AG20443 (cell line): ENCODE measurements at regions not wholly inside any gene's neighbourhood (a gene's known extent, or its start where the extent isn't known, plus 50 kb on each side); places are given as distances from the start of the nearest gene placed in this dataset.

Experiments
- DNase-seq: peaks from one replicate; pipeline ENCODE4 v3.0.0; 2012; ENCODE audit warnings: low spot score, mixed read lengths

DNA sequence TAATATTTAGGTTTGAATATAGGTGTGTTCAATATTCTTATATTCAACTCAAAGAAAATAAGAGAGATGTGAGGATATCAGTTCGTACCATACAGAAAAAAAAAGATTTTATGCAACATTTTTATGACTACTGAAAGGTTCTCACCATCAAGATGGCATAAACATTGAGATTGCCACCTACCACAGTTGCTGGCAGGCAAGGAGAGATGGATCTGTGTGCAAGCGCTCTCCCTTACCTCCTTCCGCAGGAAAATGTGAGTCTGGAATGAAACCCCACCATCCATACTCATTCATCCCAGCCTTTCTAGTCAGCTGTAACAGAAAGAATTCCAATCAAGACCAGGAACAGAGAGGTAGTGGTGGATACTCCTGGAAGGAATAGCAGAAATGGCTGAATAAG is 376.9 kb downstream of the PPP3CA start:
- DNase-seq = no peak

DNA sequence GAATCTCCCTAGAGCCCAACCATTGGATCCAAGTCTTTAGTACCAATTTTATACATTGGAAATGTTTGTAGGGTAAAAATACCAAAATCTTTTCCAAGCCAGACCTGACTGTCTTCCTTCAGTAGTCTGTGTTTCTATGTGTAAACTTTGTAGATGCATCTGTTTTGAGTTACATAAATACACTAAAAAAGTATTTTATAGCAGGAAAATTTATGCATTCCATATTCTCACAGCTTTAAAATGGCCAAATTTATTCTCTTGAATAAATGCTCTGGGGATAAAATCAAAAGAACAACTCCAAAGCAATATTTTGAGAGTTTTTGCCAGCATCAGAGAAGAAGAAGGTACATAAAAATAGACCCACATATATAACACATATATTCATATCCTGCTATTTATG is 377.4 kb downstream of the PPP3CA start:
- no peak for DNase-seq

DNA sequence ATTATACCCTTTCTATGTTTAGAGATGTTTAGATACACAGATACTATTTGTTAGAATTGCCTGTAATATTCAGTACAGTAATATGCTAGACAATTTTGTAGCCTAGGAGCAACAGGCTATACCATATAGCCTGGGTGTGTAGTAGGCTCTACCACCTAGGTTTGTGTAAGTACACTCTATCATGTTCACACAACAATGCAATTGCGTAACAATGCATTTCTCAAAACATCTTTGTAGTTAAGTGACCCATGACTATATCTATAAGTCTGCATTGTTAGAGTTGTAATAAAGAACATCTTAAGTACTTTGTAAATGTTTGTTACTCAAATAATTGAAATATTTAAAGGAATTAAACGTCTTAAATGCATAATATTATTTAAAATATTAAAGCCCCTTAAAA is 379.3 kb downstream of the PPP3CA start:
- no peak for DNase-seq

DNA sequence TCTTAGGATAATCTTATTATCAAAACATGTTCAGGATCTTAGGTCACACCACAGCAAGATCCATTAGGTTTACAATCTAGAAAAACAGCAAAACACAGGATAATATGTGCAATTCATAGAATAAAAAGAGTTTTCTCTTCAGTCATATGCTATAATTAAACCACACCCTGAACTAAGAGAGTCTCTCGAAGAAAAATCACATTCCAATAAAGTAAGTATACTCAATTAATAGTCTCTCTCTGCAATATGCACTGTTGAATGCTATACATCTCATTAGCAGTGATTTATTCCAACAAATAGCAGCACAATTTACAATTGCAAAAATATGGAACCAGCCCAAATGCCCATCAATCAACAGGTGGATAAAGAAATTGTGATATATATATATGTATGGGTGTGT is 383.7 kb downstream of the PPP3CA start:
- no peak for DNase-seq

DNA sequence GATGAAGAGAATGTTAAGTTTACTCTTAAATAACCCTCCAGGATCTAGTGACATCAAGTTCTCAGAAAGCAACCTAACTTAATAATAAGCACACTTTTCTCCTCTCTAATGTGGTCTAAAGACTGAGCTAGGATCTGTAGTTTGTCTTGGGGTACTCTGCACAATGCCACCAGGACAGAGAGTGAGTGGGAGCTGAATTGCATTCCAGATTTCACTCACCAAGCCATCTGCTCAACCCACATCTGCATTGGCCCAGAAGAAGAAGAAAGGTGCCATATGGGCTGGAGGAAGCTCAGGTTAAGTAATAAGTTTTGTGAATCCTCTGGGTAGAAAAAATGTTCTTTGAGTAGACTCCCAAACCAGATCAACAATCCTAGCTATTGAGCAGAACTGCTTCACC is 384.6 kb downstream of the PPP3CA start:
- DNase-seq = no peak

DNA sequence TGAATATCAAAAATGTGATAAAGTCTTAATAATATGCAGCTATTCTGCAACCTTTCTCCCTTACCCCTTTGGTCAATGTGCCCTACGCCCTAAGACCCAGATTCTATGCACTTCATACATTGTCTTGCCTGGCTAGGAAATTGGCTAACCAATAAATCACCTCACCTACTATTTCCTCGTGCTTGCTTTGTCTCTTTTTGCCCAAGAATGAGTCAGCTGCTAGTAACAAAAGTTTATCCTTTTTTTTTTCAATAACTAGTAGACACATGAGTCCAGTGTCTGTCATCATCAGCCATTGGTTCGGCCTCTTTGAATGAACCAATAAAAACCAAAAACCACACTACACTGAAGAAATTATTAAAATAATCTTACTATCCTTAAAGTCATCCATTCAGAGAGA is 387.1 kb downstream of the PPP3CA start:
- no peak for DNase-seq

DNA sequence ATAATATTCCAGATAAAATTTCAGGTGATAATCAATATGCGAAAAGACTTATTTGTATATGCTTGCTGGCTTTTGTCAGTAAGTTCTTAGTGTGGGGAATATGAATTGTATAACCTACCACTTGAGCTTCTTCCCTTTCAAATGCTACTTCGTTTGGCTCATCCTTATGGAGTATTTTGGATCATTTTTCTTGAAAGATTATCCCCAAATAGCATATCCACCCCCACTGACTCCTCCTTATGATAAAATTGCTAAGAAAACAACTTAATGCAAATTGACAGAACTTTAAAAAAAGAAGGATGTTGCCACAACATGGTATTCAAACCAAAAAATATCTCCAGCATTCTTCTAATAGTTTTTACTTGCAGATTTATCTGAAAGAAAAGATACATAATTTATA is 393.3 kb downstream of the PPP3CA start:
- DNase-seq = no peak

DNA sequence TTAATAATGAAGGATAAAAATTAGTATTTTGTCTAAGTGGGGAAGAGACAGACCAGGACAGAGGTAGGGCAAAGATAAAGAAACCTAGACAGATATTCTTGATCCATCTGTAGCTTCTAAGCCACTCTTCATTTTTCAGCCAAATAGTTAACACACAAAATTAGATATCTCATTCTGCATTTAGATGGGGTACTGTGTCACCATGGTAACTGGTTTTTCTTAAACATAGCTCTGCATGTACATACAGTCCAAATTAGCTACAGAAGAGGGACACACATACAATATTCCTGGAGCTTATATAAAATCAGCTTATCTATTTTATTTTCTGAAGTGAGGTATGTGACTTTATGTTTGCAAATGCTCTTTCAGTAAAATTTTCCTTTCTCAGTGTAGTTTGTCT is 393.7 kb downstream of the PPP3CA start:
- DNase-seq = no peak

DNA sequence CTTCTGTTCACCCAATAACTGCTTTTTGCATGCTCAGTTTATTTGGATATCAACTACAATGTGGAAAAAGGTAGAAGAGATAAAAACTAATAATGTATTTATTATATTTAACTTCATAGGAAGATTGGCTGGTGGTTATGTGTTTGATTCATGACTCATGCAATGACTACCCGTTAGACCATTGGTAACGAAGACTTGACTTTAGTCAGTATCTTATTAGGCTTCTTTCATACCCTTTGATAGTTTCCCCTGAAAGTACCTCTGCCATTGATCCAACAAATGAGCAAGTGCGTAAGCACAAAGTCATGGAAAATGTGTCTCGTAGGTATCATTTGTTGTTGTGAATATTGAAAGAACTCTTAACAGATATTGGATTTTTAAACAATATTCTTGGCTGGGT is 394.7 kb downstream of the PPP3CA start:
- no peak for DNase-seq

DNA sequence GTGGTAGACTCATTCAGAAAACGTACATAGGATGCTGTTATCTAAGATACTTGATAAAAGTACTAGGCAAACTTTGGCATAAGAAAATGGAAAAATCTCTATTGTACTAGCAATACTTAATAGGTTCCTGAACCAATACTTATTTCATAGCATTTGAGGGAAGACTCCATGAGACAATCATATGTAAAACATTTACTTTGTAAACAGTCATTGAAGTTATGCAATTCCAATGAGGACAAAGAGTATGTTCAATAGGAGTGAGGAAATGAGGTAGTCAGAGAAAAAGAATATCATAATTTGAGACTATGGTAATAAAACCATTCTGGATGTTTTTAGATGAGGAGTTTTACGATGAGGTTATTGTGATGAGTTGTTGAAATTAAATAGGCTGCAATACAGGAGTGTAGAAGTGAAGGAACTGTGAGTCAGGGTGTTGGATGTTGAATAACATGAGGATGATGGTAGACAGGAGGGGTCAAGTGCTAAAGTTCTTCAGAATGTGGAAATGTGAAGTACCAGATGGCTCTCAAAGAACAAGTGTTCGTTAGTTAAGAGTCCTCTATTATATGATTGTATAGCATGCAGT is 397.9 kb downstream of the PPP3CA start:
- no peak for DNase-seq

DNA sequence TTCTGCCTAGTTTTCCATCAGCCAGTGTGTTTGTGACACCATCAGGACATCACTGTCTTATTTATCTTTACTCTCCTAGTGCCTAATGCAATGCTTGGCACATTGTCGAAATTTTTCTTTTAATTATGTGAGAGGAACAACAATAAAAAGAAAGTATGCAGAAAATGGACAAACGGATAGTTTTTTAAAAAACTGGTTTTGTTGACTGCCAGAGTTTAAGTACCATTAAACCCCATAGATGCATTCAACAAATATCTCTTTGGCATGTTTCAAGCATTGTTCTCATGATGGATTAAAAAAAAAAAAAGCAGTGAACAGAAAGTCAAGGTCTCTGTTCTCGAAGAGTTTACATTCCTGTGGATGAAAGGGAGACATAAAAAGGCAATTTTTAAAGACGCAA is 398.4 kb downstream of the PPP3CA start:
- DNase-seq = no peak

DNA sequence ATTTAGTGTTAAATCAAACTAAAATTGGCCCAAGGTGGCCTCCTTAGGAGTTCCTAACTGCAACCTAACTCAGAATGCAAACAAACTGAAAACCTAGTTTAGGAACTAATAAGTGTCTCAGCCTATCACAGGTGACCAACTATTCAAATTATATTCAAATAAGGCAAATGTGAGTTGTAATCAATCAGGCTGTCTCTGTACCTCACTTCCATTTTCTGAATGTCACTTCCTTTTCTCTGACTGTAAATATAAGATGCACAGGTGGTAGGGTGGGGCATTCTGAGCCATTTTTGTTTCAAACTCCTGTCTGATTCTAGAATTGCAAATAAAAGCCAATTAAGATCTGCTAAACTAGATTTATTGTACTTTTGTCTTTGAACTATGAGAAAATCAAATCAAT is 401.5 kb downstream of the PPP3CA start:
- DNase-seq = no peak

DNA sequence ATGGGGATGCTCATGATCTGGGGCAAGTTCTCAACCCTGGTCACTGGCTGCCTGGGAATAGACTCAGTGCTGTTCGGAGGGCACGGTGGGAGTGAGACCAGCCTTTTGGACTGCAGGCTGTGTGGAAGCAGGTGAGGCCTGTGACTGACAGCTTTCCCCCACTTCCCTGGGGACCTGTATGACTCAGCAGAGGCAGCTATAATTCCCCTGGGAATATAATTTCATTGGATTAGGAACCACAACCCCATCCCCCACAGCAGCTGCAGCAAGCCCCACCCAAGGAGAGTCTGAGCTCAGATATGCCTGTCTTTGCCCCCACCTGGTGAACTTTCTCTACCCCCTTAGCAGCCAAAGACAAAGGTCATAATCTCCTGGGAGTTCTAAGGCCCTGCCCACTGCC is 408.6 kb downstream of the PPP3CA start:
- no peak for DNase-seq

DNA sequence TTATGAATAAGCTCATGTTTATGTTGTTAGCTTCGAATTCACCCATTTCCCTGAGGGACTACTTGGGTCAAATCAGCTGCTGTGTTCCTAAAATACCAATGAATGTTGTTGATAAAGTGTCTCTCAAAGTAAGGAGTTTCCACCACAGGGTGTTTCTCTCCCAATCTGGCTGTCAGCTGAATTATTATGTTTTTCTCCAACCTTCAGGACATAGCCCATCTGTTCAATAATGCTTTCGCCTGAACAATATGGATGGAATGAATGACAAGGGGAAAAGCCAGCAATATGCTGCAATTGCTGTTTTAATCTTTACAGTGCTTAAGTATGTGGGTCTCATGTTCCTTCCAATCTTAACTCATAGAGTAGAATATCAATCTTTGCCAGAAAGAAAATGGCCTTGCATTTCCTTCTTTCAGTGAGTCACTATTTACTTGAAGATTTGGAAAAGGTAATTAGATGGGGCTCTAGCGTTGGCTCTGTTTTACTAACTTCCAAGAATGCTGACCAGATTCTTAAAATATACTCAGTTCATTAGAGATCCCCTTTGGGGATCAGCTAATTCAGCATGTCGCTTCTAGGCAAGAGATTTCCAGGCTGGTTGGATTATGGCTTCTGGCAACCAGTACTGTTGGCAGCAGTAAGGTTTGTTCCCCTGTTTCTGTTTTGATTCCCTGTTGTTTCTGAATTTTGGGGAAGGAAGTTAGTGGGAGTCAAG is 410.5 kb downstream of the PPP3CA start:
- no peak for DNase-seq

DNA sequence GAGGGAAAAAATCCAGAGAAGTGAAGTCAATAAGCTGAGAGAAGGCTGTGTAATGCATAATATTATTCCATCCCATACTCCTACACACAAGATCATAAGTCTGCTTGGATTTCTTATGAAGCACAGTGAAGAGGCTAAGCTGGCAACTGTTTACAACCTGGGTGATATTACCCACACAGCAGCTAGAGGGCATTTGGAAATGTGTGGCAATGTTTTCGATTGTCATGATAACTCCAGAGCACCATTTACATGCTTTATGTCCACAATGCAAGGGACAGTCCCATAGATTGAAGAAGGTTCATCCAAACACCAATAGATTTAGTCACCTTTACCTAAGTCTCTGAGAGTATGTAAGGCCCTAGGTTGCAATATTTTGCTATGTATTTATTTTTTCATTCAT is 412.2 kb downstream of the PPP3CA start:
- peak; percentile 11 for DNase-seq

DNA sequence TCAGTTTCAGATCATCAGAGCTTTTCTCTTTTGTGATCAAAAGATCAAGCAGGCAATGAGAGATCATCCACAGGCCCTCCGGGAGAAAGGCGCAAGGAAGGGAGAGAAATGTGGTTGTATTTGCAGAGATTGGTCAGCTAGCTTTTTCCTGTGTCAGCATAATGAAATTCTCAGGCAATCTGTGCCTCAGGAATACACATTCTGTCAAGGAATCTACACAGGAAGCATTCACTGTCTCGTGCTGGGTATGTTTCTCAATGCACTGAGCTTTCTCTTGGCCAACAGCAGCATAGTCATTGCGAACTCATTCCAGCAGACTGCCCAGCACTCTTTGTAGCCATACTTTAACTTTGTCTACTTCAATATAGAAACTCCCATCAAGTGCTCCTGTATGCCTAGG is 413.7 kb downstream of the PPP3CA start:
- peak; percentile 72 for DNase-seq

DNA sequence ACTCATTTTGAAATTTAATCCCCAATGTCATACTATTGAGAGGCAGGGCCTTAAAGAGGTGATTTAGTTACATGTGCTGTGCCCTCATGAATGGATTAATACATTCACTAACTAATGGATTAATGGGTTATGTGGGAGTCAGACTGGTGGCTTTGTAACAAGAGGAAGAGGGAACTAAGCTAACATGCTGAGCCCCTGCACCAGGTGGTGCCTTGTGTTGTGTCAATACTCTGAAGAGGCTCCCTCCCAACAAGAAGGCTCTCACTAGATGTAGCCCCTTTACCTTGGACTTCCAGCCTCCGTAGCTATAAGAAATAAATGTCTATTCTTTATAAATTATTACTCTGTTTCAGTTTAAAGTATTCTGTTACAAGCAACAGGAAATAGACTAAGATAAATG is 411.9 kb upstream of the EMCN start:
- no peak for DNase-seq

DNA sequence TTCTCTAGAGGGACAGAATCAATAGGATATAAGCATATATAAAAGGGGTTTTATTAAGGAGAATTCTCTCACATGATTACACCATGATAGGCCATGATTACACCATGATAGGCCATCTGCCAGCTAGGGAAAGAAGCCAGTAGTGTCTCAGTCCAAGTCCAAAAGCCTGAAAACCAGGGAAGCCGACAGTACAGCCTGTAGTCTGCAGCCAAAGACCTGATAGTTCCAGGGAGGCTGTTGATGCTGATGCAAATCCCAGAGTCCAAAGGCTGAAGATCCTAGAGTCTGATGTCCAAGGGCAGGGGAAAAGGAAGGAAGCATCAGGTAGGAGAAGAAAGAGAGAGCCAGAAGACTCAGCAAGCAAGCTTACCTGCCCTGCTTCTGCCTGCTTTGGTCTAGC is 411.3 kb upstream of the EMCN start:
- DNase-seq = no peak

DNA sequence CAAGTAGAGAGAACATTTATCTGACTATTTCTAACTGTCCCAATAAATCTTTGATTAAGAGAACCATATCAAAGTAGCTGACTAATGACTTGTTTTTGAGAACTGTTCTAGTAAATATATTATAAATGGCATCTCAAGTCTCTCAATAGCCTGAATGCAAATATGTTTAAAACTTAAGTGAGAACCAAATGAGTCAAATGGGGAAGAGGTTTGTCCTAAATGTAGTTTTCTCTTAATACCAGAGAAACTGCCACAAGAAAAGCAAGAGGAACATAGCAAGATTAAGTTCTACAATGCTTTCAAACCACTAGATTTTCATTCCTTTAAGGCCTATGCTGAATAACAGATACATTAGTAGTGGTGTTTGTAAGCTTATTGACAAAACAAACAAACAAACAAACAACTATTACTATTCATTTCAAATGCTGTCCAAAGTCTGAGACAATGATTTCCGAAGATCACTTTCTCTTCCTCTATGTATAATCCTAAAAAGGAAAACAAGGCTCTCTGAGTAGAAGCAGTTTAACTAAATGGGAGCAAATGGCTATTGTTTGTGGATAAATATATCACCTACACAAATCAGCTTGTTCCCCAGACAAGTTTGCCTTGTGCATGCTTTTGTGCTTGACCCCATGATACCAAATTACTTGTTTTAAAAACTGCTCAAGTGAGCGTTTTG is 408.4 kb upstream of the EMCN start:
- DNase-seq = no peak

DNA sequence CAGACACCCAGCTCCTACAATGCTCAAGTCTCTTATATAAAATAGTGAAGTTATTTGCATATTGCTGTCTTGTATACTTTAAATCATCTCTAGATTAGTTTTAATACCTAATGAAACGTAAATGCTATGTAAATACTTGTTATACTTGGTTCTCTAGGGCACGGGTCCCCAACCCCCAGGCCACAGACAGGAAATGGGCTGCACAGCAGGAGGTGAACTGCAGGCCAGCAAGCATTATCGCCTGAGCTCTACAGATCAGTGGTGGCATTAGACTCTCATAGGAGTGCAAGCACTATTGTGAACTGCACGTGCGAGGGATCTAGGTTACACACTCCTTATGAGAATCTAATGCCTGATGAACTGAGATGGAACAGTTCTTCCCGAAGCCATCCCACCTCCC is 395.9 kb upstream of the EMCN start:
- no peak for DNase-seq

DNA sequence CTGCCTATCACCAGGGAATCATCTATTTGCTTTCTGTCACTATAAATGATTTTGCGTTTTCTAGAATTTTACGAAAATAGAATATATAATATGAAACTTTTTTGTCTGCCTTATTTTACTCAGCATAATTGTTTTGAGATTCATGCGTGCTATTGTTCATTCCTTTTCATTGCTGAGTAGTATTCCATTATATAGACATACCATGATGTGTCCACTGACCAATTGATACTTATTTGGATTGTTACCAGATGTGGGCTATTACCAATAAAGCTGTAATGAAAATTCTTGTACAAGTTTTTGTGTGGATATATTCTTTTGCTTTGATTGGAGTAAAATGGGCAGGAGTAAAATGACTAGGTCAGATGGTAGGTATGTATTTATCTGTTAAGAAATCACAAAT is 390.7 kb upstream of the EMCN start:
- no peak for DNase-seq

DNA sequence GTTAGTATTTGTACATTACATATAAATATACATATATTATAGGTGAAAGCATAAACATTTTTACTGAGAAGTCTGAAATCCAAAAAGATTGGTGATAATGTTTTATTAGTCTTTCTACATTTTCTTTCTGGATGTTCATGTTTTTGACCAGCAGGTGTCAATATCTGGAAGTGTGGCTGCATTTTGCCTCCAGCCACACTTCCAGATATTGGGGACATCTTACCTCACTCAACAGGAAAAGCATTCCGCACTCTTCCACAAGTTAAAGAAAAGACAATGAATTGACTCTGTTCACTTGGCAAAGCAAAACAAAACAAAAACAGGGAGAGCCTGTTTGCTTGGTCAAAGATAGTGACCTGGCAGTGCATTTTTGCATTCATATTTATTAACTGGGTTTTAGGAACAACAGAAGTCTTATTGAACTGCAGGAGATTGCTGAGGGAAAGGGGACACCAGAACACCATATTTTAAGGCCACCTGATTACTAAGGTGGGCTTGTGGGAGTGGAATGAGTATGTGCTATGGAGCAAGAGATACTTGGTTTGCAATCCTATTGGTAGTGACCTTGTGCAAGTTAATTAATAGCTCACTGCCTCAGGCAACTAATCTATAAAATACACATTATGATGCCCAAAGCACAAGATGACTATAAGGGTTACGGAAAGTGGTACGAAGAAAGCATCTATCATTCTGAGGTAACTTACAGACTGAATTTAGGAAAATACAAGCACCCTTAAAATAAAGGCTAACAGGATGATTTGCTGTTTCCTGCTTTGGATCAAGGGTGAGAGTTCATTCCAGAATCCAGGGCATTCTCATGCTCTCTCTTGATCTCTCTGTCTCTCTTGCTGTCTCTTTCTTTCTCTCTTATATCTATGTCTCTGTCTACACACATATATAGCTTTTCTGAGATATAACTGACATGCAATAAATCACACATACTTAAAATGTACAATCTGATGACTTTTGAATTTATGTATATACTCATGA is 389.9 kb upstream of the EMCN start:
- peak; percentile 24 for DNase-seq

DNA sequence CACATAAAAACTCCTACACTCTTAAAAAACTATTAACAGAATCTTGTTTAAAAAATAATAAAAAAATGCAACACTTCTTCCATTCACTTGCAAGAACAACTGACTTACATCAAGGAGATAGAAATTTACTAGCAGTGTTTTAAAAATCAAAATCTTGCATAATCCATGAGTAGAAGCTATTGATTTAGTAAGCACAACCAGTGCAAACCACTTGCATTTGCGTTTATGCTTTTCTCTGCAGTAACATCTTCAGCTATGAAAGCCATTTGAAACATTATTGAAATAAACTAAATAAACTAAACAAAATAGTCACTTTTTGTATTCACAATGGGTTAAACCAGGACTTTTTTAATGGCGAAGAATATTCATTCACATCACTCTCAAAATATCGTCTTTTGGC is 389.2 kb upstream of the EMCN start:
- no peak for DNase-seq
